ENCODE measurements at regions not wholly inside any gene's neighbourhood (a gene's known extent, or its start where the extent isn't known, plus 50 kb on each side); places are given as distances from the start of the nearest gene placed in this dataset.

DNA sequence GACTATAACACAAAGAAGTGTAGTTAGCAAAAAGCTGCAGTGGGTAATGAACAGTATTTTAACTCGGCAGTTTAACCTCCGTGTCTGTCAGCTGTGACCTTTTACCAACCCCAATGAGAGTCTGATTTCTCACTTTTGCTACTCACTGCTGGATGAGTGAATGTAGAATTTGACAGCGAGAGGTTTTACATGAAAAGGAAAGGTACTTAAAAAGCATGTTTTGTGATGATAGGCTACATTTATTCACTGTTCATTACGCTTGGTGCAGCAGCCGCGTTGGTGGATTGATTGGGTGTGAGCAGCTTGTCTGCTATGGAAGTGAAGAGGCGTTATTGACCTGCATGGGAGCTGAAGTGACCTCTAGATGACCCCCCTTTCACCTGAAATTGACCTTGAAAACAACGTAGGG is 867.7 kb downstream of the NR2F1-AS1 start:
- no peak for DNase-seq
- TF ChIP-seq, protein P1, sequence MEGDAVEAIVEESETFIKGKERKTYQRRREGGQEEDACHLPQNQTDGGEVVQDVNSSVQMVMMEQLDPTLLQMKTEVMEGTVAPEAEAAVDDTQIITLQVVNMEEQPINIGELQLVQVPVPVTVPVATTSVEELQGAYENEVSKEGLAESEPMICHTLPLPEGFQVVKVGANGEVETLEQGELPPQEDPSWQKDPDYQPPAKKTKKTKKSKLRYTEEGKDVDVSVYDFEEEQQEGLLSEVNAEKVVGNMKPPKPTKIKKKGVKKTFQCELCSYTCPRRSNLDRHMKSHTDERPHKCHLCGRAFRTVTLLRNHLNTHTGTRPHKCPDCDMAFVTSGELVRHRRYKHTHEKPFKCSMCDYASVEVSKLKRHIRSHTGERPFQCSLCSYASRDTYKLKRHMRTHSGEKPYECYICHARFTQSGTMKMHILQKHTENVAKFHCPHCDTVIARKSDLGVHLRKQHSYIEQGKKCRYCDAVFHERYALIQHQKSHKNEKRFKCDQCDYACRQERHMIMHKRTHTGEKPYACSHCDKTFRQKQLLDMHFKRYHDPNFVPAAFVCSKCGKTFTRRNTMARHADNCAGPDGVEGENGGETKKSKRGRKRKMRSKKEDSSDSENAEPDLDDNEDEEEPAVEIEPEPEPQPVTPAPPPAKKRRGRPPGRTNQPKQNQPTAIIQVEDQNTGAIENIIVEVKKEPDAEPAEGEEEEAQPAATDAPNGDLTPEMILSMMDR (IDR thresholded peaks at IDR 0.05; ENCODE audit: partially characterized antibody, unreplicated experiment): no peak
- peaks cover 2% of the 10 kb centered on the region for H3K27me3 Mint-ChIP-seq (ENCODE audit: unreplicated experiment)
- H3K27ac Mint-ChIP-seq (ENCODE audit: unreplicated experiment): no peak overlapping the region
- no peak overlapping the region for H3K4me3 Mint-ChIP-seq (ENCODE audit: unreplicated experiment)
- H3K4me1 Mint-ChIP-seq (ENCODE audit: low read depth, unreplicated experiment): peaks cover 4% of the 10 kb centered on the region
- H3K9me3 Mint-ChIP-seq (ENCODE audit: unreplicated experiment): no peaks in the 10 kb centered on the region
- no peaks in the 10 kb centered on the region for H3K36me3 Mint-ChIP-seq (ENCODE audit: unreplicated experiment)

DNA sequence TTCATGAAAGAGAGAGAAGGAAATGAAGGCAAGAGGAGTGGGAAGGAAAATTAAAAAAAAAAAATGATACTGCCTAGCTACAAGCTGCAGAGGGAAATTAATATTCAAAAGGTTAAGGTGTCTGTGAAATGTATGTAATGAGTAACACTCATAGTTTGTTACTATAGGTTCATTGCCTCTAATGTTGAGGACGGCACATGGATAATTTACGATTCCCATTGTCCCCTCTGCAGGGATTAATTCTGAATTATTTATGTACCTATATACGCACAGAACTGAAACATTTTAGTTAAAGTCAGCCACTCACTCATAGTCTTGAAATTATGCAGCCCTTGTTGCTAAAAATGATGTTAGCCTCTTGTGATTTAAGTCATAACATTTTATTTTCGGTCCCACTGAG is 869.1 kb downstream of the NR2F1-AS1 start:
- Mint-ChIP-seq H3K27ac (ENCODE audit: unreplicated experiment) (no peak overlapping the region), H3K4me1 (ENCODE audit: low read depth, unreplicated experiment) (peaks cover 4% of the 10 kb centered on the region), H3K36me3 (ENCODE audit: unreplicated experiment) (no peaks in the 10 kb centered on the region), H3K4me3 (ENCODE audit: unreplicated experiment) (no peak overlapping the region), H3K27me3 (ENCODE audit: unreplicated experiment) (peaks cover 2% of the 10 kb centered on the region), H3K9me3 (ENCODE audit: unreplicated experiment) (no peaks in the 10 kb centered on the region)
- no peak for DNase-seq
- TF ChIP-seq, protein P1 (IDR thresholded peaks at IDR 0.05; ENCODE audit: partially characterized antibody, unreplicated experiment): no peak

DNA sequence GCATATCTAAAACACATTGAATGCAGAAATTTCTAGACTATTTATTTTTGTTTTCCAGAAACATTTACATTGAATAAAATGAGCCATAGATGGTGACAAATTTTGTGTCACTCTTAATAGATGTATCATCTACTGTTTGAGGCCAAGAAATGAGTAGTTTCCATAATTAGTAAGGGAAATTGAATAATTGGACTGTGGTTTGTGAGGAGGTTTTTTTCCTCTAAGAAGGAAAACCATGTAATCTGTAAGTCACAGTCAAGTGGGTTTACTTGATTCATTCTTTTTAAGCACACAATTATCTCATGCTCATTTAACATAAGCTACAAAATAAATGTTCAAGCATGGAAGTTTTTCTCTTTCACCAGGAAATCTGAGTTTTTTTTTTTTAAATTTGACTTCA is 876.4 kb downstream of the NR2F1-AS1 start:
- TF ChIP-seq, protein P1 (IDR thresholded peaks at IDR 0.05; ENCODE audit: partially characterized antibody, unreplicated experiment): no peak
- Mint-ChIP-seq H3K4me3 (ENCODE audit: unreplicated experiment) (no peak overlapping the region), H3K27me3 (ENCODE audit: unreplicated experiment) (no peaks in the 10 kb centered on the region), H3K36me3 (ENCODE audit: unreplicated experiment) (no peaks in the 10 kb centered on the region), H3K9me3 (ENCODE audit: unreplicated experiment) (no peaks in the 10 kb centered on the region), H3K27ac (ENCODE audit: unreplicated experiment) (no peak overlapping the region), H3K4me1 (ENCODE audit: low read depth, unreplicated experiment) (no peaks in the 10 kb centered on the region)
- no peak for DNase-seq

DNA sequence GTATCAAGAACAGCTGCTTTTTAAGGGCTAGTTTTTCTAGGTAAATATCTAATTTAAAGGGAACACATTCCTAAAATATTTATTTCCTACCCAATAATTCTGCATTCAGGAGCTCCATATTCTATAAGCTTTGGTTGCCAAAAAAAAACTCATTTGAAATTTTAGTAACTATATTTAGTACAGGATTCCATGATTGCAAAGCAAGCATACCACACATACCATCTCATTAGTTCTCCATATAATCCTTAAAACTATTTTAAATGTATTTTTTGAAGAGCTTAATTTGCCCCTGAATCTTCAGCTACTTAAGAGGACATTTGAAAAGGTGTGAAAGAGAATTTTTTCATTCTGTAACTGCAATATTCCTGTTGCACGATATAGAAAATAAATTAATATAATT is 877.0 kb downstream of the NR2F1-AS1 start:
- Mint-ChIP-seq H3K9me3 (ENCODE audit: unreplicated experiment) (no peaks in the 10 kb centered on the region), H3K4me1 (ENCODE audit: low read depth, unreplicated experiment) (no peaks in the 10 kb centered on the region)

DNA sequence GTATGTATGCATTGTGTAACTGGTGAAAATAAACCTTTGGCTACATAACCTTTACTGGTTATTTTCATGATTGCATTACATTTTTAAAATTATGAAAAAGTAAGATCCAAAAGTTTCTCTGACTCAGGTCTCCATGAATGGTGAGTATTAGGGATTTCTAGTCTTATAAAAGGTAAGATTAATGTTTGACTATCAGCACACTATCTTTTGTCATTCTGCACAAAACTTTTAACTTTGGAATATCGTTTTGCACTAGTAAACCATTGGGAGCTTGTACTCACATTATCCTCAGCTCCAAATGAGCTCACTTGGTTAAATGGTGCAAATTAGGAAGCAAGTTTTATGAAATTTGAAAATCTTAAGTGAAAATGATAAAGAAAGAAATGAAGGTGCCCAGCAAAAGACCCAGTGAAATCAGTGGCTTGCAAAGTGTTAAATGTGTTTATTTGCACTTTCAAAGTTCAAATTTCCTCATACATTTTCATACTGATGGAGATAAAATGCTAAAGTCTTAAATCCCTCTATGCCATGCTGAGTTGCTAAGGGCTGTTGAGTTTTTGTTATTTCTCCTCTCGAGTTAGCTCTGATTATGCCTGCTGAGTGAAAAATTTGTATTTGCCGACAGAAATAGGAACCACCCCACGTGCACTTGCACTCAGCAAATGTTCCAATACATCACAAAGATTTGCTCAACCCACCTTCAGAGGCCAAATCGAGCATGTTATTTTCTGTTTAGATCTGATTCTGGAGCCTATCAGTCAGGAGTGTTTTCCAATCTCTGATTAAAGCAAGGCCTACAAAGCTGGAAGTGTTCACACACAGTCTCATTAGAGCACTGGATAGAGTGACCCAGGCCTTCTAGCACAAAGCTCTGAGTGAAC is 885.7 kb downstream of the NR2F1-AS1 start:
- H3K9me3 Mint-ChIP-seq (ENCODE audit: unreplicated experiment): peaks cover 1% of the 10 kb centered on the region
- H3K4me3 Mint-ChIP-seq (ENCODE audit: unreplicated experiment): no peak overlapping the region
- H3K27me3 Mint-ChIP-seq (ENCODE audit: unreplicated experiment): no peaks in the 10 kb centered on the region
- no peaks in the 10 kb centered on the region for H3K36me3 Mint-ChIP-seq (ENCODE audit: unreplicated experiment)
- TF ChIP-seq, protein P1 (IDR thresholded peaks at IDR 0.05; ENCODE audit: partially characterized antibody, unreplicated experiment): no peak
- DNase-seq: no peak
- peaks cover 2% of the 10 kb centered on the region for H3K4me1 Mint-ChIP-seq (ENCODE audit: low read depth, unreplicated experiment)
- H3K27ac Mint-ChIP-seq (ENCODE audit: unreplicated experiment): no peak overlapping the region

More for the DNA sequence above, 877.0 kb downstream of the NR2F1-AS1 start:
- Mint-ChIP-seq H3K36me3 (ENCODE audit: unreplicated experiment) (no peaks in the 10 kb centered on the region), H3K4me3 (ENCODE audit: unreplicated experiment) (no peak overlapping the region), H3K27me3 (ENCODE audit: unreplicated experiment) (no peaks in the 10 kb centered on the region), H3K27ac (ENCODE audit: unreplicated experiment) (no peak overlapping the region)
- DNase-seq: no peak
- TF ChIP-seq, protein P1 (IDR thresholded peaks at IDR 0.05; ENCODE audit: partially characterized antibody, unreplicated experiment): no peak

Data from glutamatergic neuron (in vitro differentiated cells).